Tibial nerve (tissue), 4 donors: ENCODE measurements at regions not wholly inside any gene's neighbourhood (a gene's known extent, or its start where the extent isn't known, plus 50 kb on each side); places are given as distances from the start of the nearest gene placed in this dataset.

ENCODE experiments used
- CTCF ChIP-seq, 5 experiments: fragments of 200-600 bp in 3 of 5; fragments of 450-650 bp in 2 of 5; sonication (generic) in 3 of 5; IDR thresholded peaks; one replicate each; pipeline ENCODE4 v1.5.1; 2016 to 2019; ENCODE audit warnings: antibody characterized with exemption in 5 of 5, mild to moderate bottlenecking in 3 of 5, moderate library complexity in 2 of 5
- EP300 ChIP-seq, 2 donors: sonication (generic); formaldehyde crosslinking; IDR thresholded peaks; one replicate each; pipeline ENCODE4 v1.6.1; 2017; ENCODE audit warnings: antibody characterized with exemption in 2 of 2, mild to moderate bottlenecking in 1 of 2

GRCh38 chr1:235045921-235046601 lies 82.6 kb downstream of the TOMM20 start:
- TF ChIP-seq CTCF (IDR thresholded peaks at IDR 0.05) (no peak), EP300 (IDR thresholded peaks at IDR 0.05) (no peak)
